A673 (cell line): ENCODE measurements at regions not wholly inside any gene's neighbourhood (a gene's known extent, or its start where the extent isn't known, plus 50 kb on each side); places are given as distances from the start of the nearest gene placed in this dataset.

Experiments
- EZH2 ChIP-seq: fragments of 200-600 bp; sonication (generic); IDR thresholded peaks from 2 replicates; pipeline ENCODE4 v1.6.1; 2017; ENCODE audit warnings: borderline replicate concordance, low read depth, mild to moderate bottlenecking, mixed read lengths, antibody characterized with exemption, low read length; ENCODE audit not compliant: poor library complexity, severe bottlenecking
- TF ChIP-seq, protein P1 (sequence below): fragments of 300-800, 200-600 bp; sonication (generic); conservative IDR thresholded peaks from 2 replicates; pipeline ENCODE4 v1.5.1; 2017; ENCODE audit warnings: low read depth, mild to moderate bottlenecking, antibody characterized with exemption, low read length, moderate library complexity, mixed read lengths

DNA sequence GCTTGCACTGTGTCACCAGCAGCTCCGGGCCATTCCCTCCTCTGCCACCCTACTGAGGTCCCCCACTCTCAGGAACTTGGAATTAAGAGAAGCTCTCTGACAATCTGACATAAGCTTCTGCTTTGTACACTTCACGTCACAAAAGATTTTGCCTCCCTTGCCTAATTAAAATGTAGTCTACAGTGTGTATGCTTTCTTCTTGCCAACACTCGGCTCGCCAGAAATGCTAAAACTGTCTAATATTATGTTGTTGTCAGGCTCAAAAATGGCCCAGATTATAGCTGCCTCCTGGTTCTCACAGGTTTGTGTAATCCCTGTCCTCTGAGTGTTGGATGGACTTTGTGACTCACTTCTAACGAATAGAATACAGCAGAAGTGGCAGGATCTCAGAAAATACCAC lies 474.7 kb downstream of the MBD2 start:
- TF ChIP-seq, protein P1, sequence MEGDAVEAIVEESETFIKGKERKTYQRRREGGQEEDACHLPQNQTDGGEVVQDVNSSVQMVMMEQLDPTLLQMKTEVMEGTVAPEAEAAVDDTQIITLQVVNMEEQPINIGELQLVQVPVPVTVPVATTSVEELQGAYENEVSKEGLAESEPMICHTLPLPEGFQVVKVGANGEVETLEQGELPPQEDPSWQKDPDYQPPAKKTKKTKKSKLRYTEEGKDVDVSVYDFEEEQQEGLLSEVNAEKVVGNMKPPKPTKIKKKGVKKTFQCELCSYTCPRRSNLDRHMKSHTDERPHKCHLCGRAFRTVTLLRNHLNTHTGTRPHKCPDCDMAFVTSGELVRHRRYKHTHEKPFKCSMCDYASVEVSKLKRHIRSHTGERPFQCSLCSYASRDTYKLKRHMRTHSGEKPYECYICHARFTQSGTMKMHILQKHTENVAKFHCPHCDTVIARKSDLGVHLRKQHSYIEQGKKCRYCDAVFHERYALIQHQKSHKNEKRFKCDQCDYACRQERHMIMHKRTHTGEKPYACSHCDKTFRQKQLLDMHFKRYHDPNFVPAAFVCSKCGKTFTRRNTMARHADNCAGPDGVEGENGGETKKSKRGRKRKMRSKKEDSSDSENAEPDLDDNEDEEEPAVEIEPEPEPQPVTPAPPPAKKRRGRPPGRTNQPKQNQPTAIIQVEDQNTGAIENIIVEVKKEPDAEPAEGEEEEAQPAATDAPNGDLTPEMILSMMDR = no peak
- no peak for TF ChIP-seq EZH2
